HCT116 (cell line): ENCODE measurements at regions not wholly inside any gene's neighbourhood (a gene's known extent, or its start where the extent isn't known, plus 50 kb on each side); places are given as distances from the start of the nearest gene placed in this dataset.

ENCODE experiments used
- ATAC-seq: fragments of 200-7000 bp; cut with Tn5 transposase; 2 replicates; pipeline ENCODE4 v1.9.1; 2020; ENCODE audit warnings: mild to moderate bottlenecking, moderate library complexity
- BruUV-seq: library from RNA; stranded (reverse); fragments of 400-500 nt; replicated peaks from 2 replicates; lab custom pipeline; 2021; lab: Mats Ljungman, UMichigan
- CTCF ChIA-PET: fragments of 300-600 bp; sonication (Branson Sonifier 250); formaldehyde crosslinking; loops from one replicate; lab custom pipeline; 2021; ENCODE audit warnings: antibody characterized with exemption; lab: Charles Lee
- POLR2A ChIA-PET: fragments of 300-600, 350-600 bp; sonication (Branson Sonifier 250); formaldehyde crosslinking; loops from one replicate; lab custom pipeline; 2021; ENCODE audit warnings: antibody characterized with exemption; lab: Charles Lee
- RAD21 ChIA-PET, 2 experiments: fragments of 300-600 bp; sonication (Branson Sonifier 250); formaldehyde crosslinking; loops; one replicate each; lab custom pipeline; 2023; ENCODE audit warnings: low total read pairs in 2 of 2; ENCODE audit not compliant: uncharacterized antibody in 2 of 2, unreplicated experiment in 2 of 2, low non-redundant PET in 1 of 2; lab: Charles Lee
- DNase-seq: peaks from one replicate; pipeline ENCODE4 v3.0.0-alpha.2; 2010; ENCODE audit warnings: low read depth, low spot score
- H2AFZ ChIP-seq: fragments of 200-600 bp; shearing (Covaris generic), sonication (generic); 2 replicates; pipeline ENCODE4 v1.6.1; 2017; ENCODE audit warnings: low read depth, mixed run types, mixed read lengths, antibody characterized with exemption, low read length; ENCODE audit not compliant: poor library complexity, severe bottlenecking
- H3K27ac ChIP-seq: 2 replicates; pipeline ENCODE4 v1.5.1; 2012; ENCODE audit warnings: low read depth, low read length
- H3K27me3 ChIP-seq: fragments of 200-600 bp; sonication (generic); 2 replicates; pipeline ENCODE4 v1.6.1; 2016; ENCODE audit warnings: mixed run types, low read length, mixed read lengths; ENCODE audit not compliant: insufficient read depth
- H3K36me3 ChIP-seq, 2 experiments: fragments of 200-500 bp in 1 of 2; fragments of 200-600 bp in 1 of 2; sonication (Bioruptor generic) in 1 of 2; sonication (generic) in 1 of 2; 2 replicates each; pipeline versions ENCODE4 v1.5.1 to v1.6.1; 2014 to 2016; ENCODE audit warnings: low read length in 2 of 2, inconsistent platforms in 1 of 2, mixed read lengths in 1 of 2, mixed run types in 1 of 2; ENCODE audit not compliant: insufficient read depth in 2 of 2, control insufficient read depth in 1 of 2
- H3K4me1 ChIP-seq, 2 experiments: fragments of 200-600 bp in 1 of 2; sonication (generic) in 1 of 2; 2 replicates each; pipeline versions ENCODE4 v1.5.1 to v1.6.1; 2012 to 2017; ENCODE audit warnings: low read length in 2 of 2, inconsistent platforms in 1 of 2, mild to moderate bottlenecking in 1 of 2, mixed read lengths in 1 of 2, mixed run types in 1 of 2, moderate library complexity in 1 of 2; ENCODE audit not compliant: insufficient read depth in 2 of 2, control insufficient read depth in 1 of 2
- H3K4me2 ChIP-seq: fragments of 200-600 bp; sonication (generic); 2 replicates; pipeline ENCODE4 v1.6.1; 2017; ENCODE audit warnings: mixed run types, low read length, mixed read lengths
- H3K4me3 ChIP-seq, 2 experiments: fragments of 200-600 bp in 1 of 2; sonication (generic) in 1 of 2; replicated peaks in 1 of 2; 2 replicates each; pipeline ENCODE4 v1.5.1; 2011 to 2016; ENCODE audit warnings: low read length in 2 of 2, control low read depth in 1 of 2, low read depth in 1 of 2, mild to moderate bottlenecking in 1 of 2, mixed read lengths in 1 of 2, mixed run types in 1 of 2
- H3K79me2 ChIP-seq: fragments of 200-600 bp; sonication (generic); 2 replicates; pipeline ENCODE4 v1.6.1; 2017; ENCODE audit warnings: mild to moderate bottlenecking, mixed run types, low read length, moderate library complexity, mixed read lengths; ENCODE audit not compliant: insufficient read depth
- H3K9ac ChIP-seq: fragments of 200-600 bp; sonication (generic); 2 replicates; pipeline ENCODE4 v1.6.1; 2016; ENCODE audit warnings: low read length, mixed read lengths
- H3K9me2 ChIP-seq: fragments of 200-600 bp; sonication (generic), shearing (Covaris generic); 2 replicates; pipeline ENCODE4 v1.6.1; 2017; ENCODE audit warnings: mixed run types, mild to moderate bottlenecking, moderate library complexity; ENCODE audit not compliant: insufficient read depth
- H3K9me3 ChIP-seq, 2 experiments: fragments of 200-500 bp in 1 of 2; fragments of 200-600 bp in 1 of 2; sonication (Bioruptor generic) in 1 of 2; sonication (generic) in 1 of 2; 2 replicates each; pipeline ENCODE4 v1.6.1; 2014 to 2017; ENCODE audit warnings: low read length in 2 of 2, mixed read lengths in 2 of 2, inconsistent platforms in 1 of 2, low read depth in 1 of 2, mild to moderate bottlenecking in 1 of 2, mixed run types in 1 of 2, moderate library complexity in 1 of 2; ENCODE audit not compliant: control insufficient read depth in 1 of 2, insufficient read depth in 1 of 2
- H4K20me1 ChIP-seq: fragments of 200-600 bp; sonication (generic), shearing (Covaris generic); 2 replicates; pipeline ENCODE4 v1.6.1; 2017; ENCODE audit warnings: mixed run types, mild to moderate bottlenecking, moderate library complexity; ENCODE audit not compliant: insufficient read depth
- CEBPB ChIP-seq: IDR thresholded peaks from 2 replicates; pipeline ENCODE4 v1.6.1; 2012; ENCODE audit warnings: low read depth
- EGR1 ChIP-seq: IDR thresholded peaks from 2 replicates; pipeline ENCODE4 v1.6.1; 2012; ENCODE audit warnings: low read depth
- EZH2 ChIP-seq: fragments of 200-600 bp; sonication (generic); IDR thresholded peaks from 2 replicates; pipeline ENCODE4 v1.6.1; 2017; ENCODE audit warnings: antibody characterized with exemption, mixed run types
- FOSL1 ChIP-seq: IDR thresholded peaks from 2 replicates; pipeline ENCODE4 v1.6.1; 2012; ENCODE audit warnings: low read depth
- POLR2AphosphoS5 ChIP-seq: IDR thresholded peaks from 2 replicates; pipeline ENCODE4 v1.6.1; 2011; ENCODE audit warnings: mild to moderate bottlenecking, low read depth, low read length, moderate library complexity
- SP1 ChIP-seq: IDR thresholded peaks from 2 replicates; pipeline ENCODE4 v1.6.1; 2012; ENCODE audit warnings: low read depth
- intact Hi-C: fragments of 100-400 bp; cut with micrococcal nuclease; formaldehyde crosslinking; loops from 2 replicates; pipeline ENCODE4 v1.10.0; 2022
- TF ChIP-seq, protein P1 (sequence below): IDR thresholded peaks from 2 replicates; pipeline ENCODE4 v1.6.1; 2012
- TF ChIP-seq, protein P2 (sequence below): IDR thresholded peaks from 2 replicates; pipeline ENCODE4 v1.6.1; 2011; ENCODE audit warnings: mild to moderate bottlenecking, low read length, moderate library complexity; ENCODE audit not compliant: insufficient replicate concordance; ENCODE audit errors: extremely low read depth

DNA sequence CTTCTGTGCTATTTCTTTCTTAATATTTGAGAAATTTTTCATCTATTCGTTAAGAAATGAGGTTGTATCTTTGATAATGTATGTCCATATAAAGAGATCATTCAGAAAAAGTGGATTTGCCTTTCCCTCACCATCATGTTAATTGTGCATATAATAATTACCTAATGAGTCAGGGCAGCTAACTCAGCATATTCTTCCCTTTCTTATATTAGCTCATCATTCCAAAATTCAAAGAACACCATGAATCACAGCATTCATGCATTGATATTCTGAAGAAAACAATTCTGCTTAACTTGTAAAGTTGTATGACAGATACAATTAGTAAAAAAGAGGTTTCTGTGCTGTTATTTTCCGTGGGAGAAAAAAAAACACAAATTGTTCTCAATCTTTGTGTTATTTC is 630.6 kb downstream of the TLE1 start:
- ATAC-seq: no peak
- Histone ChIP-seq H3K79me2 (no peaks in the 10 kb centered on the region), H3K36me3 (no peaks in the 10 kb centered on the region), H3K9ac (no peak overlapping the region), H3K9me3 (peaks cover 0 to 10% of the 10 kb centered on the region in 2 experiments; a peak in 2 of 4 replicates), H3K4me3 (no peak overlapping the region), H2AFZ (no peak overlapping the region), H3K27me3 (no peaks in the 10 kb centered on the region), H3K9me2 (no peaks in the 10 kb centered on the region), H3K4me2 (no peak overlapping the region), H3K4me1 (no peaks in the 10 kb centered on the region), H4K20me1 (no peaks in the 10 kb centered on the region), H3K27ac (no peak overlapping the region)
- ChIA-PET CTCF (no interaction called here), RAD21 (no interaction called here), POLR2A (no interaction called here)
- TF ChIP-seq, protein P1, sequence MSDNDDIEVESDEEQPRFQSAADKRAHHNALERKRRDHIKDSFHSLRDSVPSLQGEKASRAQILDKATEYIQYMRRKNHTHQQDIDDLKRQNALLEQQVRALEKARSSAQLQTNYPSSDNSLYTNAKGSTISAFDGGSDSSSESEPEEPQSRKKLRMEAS: no peak
- no peak for TF ChIP-seq EZH2
- TF ChIP-seq, protein P2, sequence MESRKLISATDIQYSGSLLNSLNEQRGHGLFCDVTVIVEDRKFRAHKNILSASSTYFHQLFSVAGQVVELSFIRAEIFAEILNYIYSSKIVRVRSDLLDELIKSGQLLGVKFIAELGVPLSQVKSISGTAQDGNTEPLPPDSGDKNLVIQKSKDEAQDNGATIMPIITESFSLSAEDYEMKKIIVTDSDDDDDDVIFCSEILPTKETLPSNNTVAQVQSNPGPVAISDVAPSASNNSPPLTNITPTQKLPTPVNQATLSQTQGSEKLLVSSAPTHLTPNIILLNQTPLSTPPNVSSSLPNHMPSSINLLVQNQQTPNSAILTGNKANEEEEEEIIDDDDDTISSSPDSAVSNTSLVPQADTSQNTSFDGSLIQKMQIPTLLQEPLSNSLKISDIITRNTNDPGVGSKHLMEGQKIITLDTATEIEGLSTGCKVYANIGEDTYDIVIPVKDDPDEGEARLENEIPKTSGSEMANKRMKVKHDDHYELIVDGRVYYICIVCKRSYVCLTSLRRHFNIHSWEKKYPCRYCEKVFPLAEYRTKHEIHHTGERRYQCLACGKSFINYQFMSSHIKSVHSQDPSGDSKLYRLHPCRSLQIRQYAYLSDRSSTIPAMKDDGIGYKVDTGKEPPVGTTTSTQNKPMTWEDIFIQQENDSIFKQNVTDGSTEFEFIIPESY: no peak
- no peak for TF ChIP-seq EGR1
- no peak for TF ChIP-seq CEBPB
- TF ChIP-seq SP1: no peak
- TF ChIP-seq FOSL1: no peak
- no TSS peak for BruUV-seq
- intact Hi-C loops: no loop called here
- no peak for DNase-seq

DNA sequence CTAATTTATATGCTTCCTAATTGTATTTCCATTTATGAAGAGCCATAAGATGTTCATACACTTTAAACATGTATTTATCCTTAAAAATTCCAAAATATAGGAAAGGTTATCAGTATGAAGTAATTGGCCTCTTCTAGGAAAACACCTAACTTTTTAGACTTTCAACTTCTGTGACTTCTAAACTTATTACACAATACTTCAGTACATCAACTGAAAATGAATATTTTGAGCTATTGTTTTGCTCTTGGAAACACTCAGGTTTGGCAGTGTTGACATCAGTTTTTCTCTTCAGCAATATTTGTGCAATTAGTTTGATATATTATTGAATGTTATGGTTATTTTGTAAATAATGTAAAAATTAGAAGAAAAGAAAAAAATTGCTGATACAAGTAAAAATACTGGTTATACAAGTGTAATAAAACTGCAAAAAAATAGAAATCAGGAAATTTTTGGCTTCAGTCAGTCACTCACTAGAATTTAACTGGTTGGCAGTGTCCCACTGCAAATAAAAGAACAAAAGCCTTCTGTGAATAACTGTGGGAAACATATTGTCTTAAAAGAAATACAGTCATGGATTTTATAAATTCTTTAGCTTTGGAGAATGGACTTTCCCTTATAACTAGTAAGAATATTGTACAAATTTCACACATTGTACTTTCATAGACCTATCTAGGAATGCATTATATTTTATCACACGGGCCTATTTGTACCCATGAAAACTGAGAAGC is 635.9 kb downstream of the TLE1 start:
- Histone ChIP-seq H4K20me1 (no peaks in the 10 kb centered on the region), H3K4me3 (no peak overlapping the region), H3K79me2 (no peaks in the 10 kb centered on the region), H3K27ac (no peak overlapping the region), H3K27me3 (no peaks in the 10 kb centered on the region), H2AFZ (no peak overlapping the region), H3K36me3 (no peaks in the 10 kb centered on the region), H3K4me2 (no peak overlapping the region), H3K9me2 (no peaks in the 10 kb centered on the region), H3K9me3 (no peaks in the 10 kb centered on the region; a peak in 1 of 4 replicates), H3K9ac (no peak overlapping the region), H3K4me1 (no peaks in the 10 kb centered on the region)
- no TSS peak for BruUV-seq
- ATAC-seq (no peak), DNase-seq (no peak)
- CTCF ChIA-PET: no interaction called here
- POLR2A ChIA-PET: no interaction called here
- TF ChIP-seq FOSL1 (no peak), POLR2AphosphoS5 (no peak)
- RAD21 ChIA-PET: no interaction called here
- intact Hi-C loops: no loop called here
